GM18867 (cell line): ENCODE measurements at regions not wholly inside any gene's neighbourhood (a gene's known extent, or its start where the extent isn't known, plus 50 kb on each side); places are given as distances from the start of the nearest gene placed in this dataset.
"Not testable (repeated sequence)": the region's sequence is repeated elsewhere in the genome, so short reads cannot be mapped to it uniquely, and the experiment has no call there.

Experiments used
- ATAC-seq: cut with Tn5 transposase; IDR thresholded peaks from one replicate; pipeline ENCODE4 v1.9.1; 2021; ENCODE audit warnings: mild to moderate bottlenecking, moderate library complexity; ENCODE audit not compliant: unreplicated experiment

DNA sequence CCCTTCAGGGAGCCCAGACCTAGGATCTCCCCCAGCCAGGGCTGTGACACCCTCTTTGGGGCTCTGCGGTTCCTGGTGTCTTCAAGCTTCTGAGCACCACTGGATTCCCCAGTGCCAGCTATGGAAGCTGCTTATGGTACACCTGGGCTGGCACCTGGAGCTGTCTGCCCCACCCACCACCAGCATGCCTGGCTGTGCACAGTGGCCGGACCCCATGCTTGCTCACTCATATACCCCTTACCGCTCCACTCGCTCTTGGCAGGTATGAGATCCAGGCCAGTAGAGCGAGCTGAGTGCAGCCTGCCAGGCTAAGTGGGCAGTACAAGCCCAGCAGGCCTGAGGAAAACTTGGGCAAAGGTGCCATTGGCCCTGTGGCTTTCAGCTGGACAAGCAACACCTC, 114.0 kb downstream of the DACT1 start:
- ATAC-seq = no peak

DNA sequence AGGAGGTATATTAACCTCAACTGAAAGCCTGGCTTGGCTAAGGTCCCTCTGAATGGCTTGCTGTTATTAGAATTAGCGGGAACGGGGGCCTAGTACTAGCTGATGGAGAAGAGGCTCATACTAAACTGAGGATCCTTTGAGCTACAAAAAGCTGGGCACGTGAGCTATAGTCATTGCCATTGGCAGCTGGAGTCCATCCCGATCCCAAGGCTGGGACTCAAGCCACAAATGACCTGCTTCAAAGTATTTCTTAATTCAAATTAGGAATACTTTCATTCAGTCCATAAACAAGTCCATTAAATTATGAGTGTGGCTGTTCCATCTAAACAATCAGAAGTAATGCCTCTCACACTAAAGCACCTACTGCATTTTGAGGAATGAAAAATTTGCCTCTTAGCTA, 114.5 kb downstream of the DACT1 start:
- no peak for ATAC-seq

DNA sequence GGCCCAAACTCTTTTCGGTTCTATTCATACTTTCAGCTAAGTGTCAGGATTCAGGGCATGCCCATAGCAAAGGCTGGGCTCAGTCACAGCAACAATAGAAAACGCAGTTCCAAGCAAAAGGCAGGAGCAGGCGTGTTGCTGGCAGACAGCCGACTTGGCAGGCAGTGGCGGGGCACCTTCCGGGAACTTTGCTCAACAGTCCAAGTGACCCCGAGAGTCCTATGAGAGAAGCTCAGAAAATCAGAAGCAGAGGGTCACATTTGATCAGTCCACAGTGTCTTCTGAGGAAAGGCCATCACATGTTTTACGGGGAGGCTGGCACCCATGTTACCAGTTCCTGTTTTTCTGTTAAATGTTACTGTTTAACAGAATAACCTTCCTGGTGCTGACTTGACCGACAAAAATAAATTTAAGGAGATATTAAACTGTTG, 115.0 kb downstream of the DACT1 start:
- no peak for ATAC-seq

DNA sequence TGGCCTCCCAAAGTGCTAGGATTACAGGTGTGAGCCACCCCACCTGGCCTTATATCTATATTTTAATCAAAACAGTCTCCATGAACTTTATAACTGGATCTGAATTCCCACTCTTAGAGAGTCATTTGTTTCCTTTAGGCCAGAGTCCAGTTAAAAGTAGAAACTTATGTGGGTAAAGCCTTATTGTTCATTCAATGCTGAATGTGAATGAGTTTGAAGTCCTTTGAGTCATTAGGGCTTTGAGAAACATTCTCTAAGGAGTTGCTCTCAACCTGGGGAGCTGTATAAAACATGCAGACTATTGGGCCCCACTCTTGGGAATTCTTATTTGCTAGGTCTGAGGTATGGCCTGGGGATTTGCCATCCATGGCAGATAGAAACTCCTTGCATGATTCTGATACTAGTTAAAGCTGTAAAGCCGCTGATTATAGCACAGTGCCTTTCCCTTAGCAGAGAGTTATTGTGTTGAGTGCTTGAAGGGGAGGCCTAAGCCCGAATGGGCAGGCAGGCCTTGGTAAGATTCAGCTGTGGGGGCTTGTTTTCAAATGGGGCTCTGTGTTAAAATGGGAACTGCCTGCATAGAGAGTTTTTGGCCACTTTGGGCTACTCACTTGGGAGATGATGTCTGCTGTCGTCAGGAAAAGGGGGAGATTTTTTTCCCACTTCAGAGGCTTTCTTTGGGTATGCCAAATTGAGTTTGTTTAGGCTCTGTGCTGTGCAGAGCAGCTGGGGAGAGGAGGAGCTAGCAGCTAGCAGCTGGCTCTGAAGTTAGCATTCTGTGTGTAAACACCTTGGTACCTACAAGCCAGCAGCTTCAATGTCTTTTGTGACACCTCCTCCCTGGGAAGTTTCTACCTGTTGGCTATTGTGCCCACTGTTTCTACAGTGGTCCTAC, 117.5 kb downstream of the DACT1 start:
- ATAC-seq = no peak

DNA sequence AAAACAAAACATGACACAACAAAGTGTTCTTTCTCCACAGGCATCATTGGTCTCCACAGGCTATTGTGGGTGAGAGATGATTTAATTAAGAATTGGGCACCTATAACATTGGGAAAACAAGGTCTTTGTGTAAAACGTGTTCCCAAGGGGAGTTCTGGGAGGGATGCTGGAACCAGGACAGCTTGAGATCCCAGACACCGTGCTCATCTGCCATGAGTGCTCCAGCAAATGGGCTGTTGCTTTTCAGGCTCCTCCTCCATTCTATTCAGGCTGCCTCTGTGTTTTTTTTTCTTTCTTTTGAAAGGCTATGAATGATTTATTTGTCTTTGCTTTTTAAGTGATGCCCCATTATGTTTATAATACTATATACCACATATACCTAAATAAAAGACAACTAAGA, 122.4 kb downstream of the DACT1 start:
- no peak for ATAC-seq

DNA sequence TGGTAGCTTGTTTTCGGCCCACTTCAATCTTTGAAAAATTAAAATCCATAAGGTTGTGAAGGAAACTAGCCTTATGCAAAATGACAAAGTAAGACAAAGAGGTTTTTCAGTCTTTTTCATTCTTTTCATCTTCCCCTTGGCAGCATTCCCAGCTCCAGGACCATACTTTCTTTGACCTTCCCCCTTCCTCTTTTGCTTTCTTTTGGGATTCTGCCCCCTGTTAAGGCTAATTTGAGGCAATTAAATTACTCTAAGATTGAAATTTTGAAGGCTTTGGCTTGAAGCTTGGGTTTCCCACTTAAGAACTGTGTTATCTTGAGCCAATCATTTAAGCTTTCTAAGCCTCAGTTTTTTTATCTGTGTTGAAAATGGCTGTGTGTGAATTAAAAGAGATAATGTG, 124.9 kb downstream of the DACT1 start:
- ATAC-seq = no peak

DNA sequence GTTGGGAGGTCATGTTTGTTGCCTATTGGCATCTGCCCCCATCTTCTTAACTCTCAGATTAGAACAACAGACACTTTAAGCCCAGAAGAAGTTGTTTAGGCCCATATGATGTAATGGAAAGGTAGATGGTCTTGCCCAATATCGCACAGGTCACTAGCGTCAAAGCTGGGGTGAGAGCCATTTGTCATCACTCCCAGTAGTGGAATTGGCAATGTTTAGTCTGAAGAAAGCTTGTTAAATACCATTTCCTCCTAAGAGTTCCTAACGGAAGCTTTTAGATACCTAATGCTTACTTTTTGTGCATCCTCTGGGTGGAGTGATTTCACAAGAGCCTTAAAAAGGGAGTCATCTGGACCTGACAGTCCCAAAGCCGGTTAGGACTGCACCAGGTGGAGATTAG, 125.4 kb downstream of the DACT1 start:
- no peak for ATAC-seq

- ATAC-seq = no peak
Measured at GRCh38 chr14:58765418-58765831, 127.7 kb downstream of the DACT1 start.

DNA sequence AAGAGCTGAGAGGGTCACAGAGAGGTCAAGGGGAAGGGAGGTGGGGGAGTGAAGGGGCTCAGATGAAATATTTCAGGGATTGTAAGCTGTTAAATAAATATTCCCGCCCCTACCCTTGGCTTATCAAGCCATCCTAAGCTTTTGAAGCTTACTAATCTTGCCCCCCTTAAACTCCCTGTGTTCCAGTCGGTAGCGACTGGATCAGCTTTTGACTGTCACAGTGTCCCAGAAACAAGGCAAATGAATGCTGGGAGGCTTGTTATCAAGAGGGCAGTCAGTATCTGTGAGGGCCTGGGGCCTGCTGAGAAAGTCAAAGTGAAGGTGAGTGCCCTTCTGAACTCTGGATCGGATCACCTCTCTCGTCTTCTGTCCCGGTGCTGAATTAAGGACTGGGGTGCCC, 128.1 kb downstream of the DACT1 start:
- ATAC-seq = no peak

- ATAC-seq = no peak
Measured at GRCh38 chr14:58769011-58769643, 131.4 kb downstream of the DACT1 start.

- ATAC-seq = no peak
Measured at GRCh38 chr14:58769771-58770170, 132.0 kb downstream of the DACT1 start.

- ATAC-seq = no peak
Measured at GRCh38 chr14:58770491-58770982, 132.8 kb downstream of the DACT1 start.

DNA sequence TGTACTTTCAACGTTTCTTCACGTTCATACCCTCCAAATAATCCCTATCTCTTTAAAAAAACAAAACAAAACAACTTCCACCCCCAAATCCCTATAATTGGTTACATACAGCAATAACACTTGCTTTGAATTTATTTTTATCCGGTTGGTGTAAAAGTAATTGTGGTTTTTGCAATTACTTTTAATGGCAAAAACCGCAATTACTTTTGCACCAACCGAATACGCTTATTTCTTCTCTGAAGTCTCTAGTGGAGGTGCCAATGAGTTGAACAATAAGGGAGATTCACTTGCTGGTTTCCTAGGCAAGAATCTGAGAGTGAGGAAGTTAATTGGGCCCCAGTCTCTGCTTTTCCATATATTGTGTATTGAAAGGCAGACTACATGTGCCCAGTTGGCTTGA, 133.3 kb downstream of the DACT1 start:
- ATAC-seq = no peak

GRCh38 chr14:58772116-58772515, 134.4 kb downstream of the DACT1 start:
- ATAC-seq = no peak

DNA sequence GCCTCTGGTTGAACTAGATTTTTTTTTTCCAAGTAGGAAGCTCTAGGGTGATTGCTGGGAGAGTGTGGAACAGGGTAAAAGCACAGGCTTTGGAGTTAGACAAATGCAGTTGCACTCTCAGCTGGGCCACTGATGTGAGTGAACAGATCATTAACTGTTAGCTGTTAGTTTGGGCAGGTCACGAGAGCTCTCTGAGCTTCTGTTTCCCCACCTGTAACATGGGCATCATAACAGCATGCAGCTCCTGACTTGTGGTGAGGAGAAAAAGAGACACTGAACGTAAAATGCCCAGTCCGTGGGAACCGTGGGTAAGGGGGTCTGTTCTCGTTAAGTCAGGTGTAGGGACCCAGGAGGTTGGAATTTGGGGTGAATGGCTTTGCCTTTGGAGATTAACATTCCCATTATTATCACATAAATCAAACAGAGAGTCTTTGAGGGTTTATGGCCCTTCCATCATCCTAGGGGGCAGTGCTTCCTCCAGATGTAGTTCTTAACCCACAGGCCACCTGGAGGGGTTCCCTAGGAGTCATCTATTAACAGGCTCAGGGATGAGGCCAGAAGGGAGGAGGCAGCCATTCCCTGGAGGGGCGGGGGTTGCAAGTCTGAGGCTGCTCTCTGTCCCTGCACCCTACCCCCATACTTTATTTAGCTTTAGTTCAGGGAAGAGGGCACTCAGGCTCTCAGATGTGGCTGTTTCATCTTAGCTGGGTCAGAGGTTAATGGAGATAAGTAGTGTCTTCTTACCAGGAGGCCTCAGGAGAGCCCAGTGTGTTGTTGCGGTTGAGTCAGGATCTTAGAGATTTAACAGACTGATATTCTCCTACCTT, 135.2 kb downstream of the DACT1 start:
- no peak for ATAC-seq

- ATAC-seq = no peak
Measured at GRCh38 chr14:58774531-58774930, 136.8 kb downstream of the DACT1 start.

- ATAC-seq = not testable (repeated sequence)
Measured at GRCh38 chr14:58775130-58775529, 137.4 kb downstream of the DACT1 start.

DNA sequence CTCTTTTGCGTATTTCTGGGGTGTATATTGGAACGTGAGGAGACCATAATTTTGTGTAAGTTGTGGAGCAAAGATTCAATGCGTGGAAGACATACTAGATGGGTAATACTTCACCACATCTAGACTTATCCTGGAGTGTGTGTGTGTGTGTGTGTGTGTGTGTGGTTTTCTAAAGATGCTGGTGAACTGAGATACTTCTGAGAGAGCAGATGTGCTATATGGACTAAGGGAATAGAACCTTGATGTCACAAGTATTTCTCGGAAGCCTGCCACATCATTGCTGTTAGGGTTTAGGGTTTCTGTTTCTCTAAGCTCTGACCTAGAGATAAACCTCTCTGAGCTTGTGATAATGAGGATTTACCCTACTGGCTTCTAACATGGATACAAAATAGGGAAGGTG, 138.8 kb downstream of the DACT1 start:
- ATAC-seq = no peak

DNA sequence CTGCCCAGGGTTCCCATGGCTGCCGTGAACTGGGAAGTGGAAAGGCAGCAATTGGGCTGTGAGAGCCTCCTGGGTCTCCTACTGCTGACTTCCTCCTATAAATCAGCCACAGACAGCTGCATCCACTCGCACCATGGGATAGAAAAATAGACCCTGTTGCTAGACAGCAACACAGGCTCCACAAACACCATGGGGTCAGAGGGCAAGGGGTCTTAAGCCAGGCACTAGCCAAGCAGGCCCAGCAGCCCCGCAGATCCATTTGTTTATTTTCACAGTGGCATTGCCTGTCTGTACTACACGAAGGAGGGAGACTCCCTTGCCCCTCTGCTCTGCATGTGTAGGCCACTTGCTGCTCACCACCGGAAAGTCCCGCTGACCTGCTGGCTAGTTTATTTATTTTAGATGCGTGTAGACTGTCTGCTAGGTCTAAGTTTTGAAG, 139.8 kb downstream of the DACT1 start:
- ATAC-seq = no peak

DNA sequence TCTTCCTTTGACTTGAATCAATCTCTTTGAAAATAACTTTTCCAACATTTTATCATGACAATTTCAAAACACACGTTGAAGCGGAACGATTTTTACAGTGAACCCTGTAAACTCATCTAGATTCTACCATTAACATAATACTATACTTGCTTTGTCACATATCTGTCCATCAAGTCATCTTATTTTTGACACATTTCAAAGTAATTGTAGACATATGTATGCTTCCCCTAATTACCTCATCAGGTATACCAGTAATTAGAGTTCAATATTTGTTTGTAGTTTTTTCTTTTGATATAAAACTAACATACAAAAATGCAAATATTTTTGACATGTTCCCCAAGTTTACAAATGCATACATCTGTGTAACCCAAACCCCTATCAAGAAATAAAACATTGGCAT, 140.4 kb downstream of the DACT1 start:
- ATAC-seq = no peak

DNA sequence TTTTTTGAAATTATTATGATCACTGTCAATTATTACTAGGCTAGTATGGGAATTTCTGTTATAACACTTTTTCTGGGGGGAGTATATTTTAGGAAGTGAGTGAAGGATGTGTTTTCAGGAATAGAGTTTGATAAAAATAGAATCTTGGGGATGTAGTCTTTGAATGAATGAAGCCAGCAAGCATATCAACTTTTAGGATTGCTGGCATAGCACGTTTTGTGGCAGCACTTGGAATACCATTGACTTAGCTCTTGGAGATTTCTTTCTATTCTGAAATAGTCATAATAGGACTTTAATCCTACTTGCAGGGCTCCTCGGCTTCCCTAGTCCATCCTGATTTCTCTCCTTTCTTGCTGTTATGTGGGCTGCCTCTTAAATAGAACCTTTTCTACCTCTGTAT, 141.6 kb downstream of the DACT1 start:
- no peak for ATAC-seq
